A549 (cell line): ENCODE measurements at regions not wholly inside any gene's neighbourhood (a gene's known extent, or its start where the extent isn't known, plus 50 kb on each side); places are given as distances from the start of the nearest gene placed in this dataset.

Source experiments
- CBX2 ChIP-seq: fragments of 200-600 bp; sonication (generic); IDR thresholded peaks from 2 replicates; pipeline ENCODE4 v1.6.1; 2016; ENCODE audit warnings: low read depth, mild to moderate bottlenecking, borderline replicate concordance
- TF ChIP-seq, protein P1 (sequence below): IDR thresholded peaks from 2 replicates; pipeline ENCODE4 v1.6.1; 2012

DNA sequence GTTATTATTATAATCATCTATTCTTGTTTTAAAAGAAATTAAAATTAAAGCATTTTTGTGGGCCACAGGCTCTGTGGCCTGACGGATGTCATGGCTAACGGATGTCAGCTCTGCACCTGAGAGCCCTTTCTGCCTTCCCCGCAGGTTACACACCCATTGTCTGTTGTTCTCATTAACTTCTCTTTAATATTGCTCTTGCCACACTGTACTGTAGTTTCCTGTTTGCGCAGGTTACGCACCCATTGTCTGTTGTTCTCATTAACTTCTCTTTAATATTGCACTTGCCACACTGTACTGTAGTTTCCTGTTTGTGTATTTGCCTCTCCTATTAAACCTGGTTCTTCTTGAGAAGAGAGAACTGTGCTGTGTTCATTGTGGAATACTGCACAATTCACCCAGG, 294.4 kb upstream of the PLXNA2 start:
- TF ChIP-seq, protein P1, sequence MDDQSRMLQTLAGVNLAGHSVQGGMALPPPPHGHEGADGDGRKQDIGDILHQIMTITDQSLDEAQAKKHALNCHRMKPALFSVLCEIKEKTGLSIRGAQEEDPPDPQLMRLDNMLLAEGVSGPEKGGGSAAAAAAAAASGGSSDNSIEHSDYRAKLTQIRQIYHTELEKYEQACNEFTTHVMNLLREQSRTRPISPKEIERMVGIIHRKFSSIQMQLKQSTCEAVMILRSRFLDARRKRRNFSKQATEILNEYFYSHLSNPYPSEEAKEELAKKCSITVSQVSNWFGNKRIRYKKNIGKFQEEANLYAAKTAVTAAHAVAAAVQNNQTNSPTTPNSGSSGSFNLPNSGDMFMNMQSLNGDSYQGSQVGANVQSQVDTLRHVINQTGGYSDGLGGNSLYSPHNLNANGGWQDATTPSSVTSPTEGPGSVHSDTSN = no peak
- no peak for TF ChIP-seq CBX2
